Upper lobe of left lung (tissue), 4 donors: ENCODE measurements at regions not wholly inside any gene's neighbourhood (a gene's known extent, or its start where the extent isn't known, plus 50 kb on each side); places are given as distances from the start of the nearest gene placed in this dataset.

ENCODE experiments used
- POLR2A ChIP-seq, 4 donors: fragments of 450-650 bp; IDR thresholded peaks; one replicate each; pipeline ENCODE4 v1.5.1; 2016 to 2017; ENCODE audit warnings: antibody characterized with exemption in 4 of 4, mild to moderate bottlenecking in 2 of 4
- TF ChIP-seq, protein P1 (sequence below), 6 experiments: fragments of 450-650 bp in 4 of 6; fragments of 200-600 bp in 2 of 6; sonication (generic) in 2 of 6; IDR thresholded peaks; one replicate each; pipeline ENCODE4 v1.5.1; 2016 to 2019; ENCODE audit warnings: antibody characterized with exemption in 6 of 6

DNA sequence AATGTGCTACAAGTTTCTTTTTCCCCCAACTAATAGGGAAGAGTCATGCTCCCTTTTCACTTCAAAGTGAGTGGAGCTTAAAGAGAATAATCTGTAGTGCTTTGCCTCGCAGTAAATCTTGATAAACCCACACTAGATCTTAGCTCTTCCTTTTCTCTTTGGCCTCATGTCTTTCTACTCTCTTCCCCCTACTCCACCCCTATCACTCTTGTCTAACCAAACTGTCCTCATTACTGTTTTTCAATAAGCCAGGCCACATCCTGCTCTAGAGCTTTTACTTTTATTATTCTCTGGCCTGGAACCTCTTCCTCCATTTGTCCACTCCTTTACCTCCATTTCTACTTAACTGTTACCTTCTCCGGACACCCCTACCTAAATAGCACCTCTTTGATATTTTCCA, 291.0 kb upstream of the SATB1 start:
- TF ChIP-seq, protein P1, sequence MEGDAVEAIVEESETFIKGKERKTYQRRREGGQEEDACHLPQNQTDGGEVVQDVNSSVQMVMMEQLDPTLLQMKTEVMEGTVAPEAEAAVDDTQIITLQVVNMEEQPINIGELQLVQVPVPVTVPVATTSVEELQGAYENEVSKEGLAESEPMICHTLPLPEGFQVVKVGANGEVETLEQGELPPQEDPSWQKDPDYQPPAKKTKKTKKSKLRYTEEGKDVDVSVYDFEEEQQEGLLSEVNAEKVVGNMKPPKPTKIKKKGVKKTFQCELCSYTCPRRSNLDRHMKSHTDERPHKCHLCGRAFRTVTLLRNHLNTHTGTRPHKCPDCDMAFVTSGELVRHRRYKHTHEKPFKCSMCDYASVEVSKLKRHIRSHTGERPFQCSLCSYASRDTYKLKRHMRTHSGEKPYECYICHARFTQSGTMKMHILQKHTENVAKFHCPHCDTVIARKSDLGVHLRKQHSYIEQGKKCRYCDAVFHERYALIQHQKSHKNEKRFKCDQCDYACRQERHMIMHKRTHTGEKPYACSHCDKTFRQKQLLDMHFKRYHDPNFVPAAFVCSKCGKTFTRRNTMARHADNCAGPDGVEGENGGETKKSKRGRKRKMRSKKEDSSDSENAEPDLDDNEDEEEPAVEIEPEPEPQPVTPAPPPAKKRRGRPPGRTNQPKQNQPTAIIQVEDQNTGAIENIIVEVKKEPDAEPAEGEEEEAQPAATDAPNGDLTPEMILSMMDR (IDR thresholded peaks at IDR 0.05), result no peak
- TF ChIP-seq POLR2A (IDR thresholded peaks at IDR 0.05), result no peak
